CD4-positive, alpha-beta memory T cell (primary cell): ENCODE measurements at regions not wholly inside any gene's neighbourhood (a gene's known extent, or its start where the extent isn't known, plus 50 kb on each side); places are given as distances from the start of the nearest gene placed in this dataset.
"Not testable (repeated sequence)": the region's sequence is repeated elsewhere in the genome, so short reads cannot be mapped to it uniquely, and the experiment has no call there.

Experiments used
- CTCF ChIA-PET: fragments of 350-600 bp; sonication (Branson Sonifier 250); formaldehyde crosslinking; loops from one replicate; lab custom pipeline; 2021; ENCODE audit warnings: inconsistent platforms; ENCODE audit not compliant: partially characterized antibody; lab: Charles Lee
- POLR2A ChIA-PET: fragments of 350-600 bp; sonication (Branson Sonifier 250); formaldehyde crosslinking; loops from one replicate; lab custom pipeline; 2021; ENCODE audit not compliant: partially characterized antibody; lab: Charles Lee
- DNase-seq, 5 donors: peaks; one replicate each; pipeline versions ENCODE4 v3.0.0 to v3.0.0-alpha.2; 2020 to 2022; ENCODE audit warnings: mixed read lengths in 1 of 5
- H3K27ac ChIP-seq: one replicate; pipeline ENCODE4 v1.7.0; 2013; ENCODE audit warnings: low read depth, low read length
- H3K27me3 ChIP-seq: 2 replicates; pipeline ENCODE4 v1.7.0; 2013; ENCODE audit warnings: mild to moderate bottlenecking, low read length, moderate library complexity; ENCODE audit not compliant: insufficient read depth
- H3K36me3 ChIP-seq: 2 replicates; pipeline ENCODE4 v1.7.0; 2013; ENCODE audit warnings: mild to moderate bottlenecking, low read length, moderate library complexity; ENCODE audit not compliant: insufficient read depth
- H3K4me1 ChIP-seq: 2 replicates; pipeline ENCODE4 v1.7.0; 2013; ENCODE audit warnings: mild to moderate bottlenecking, low read length, moderate library complexity; ENCODE audit not compliant: insufficient read depth
- H3K4me3 ChIP-seq, 2 donors: one replicate each; pipeline ENCODE4 v1.7.0; 2013; ENCODE audit warnings: low read length in 2 of 2, mild to moderate bottlenecking in 1 of 2
- H3K9me3 ChIP-seq, 2 donors: one replicate each; pipeline ENCODE4 v1.7.0; 2013; ENCODE audit warnings: low read length in 2 of 2, control low read depth in 1 of 2; ENCODE audit not compliant: control insufficient read depth in 1 of 2
- H3K27ac Mint-ChIP-seq, 7 donors: one replicate each; pipeline ENCODE4 v1.8.0; 2020 to 2021; ENCODE audit warnings: mixed read lengths in 7 of 7, mild to moderate bottlenecking in 6 of 7, inconsistent platforms in 3 of 7, moderate library complexity in 3 of 7
- H3K27me3 Mint-ChIP-seq, 2 donors: one replicate each; pipeline ENCODE4 v1.8.0; 2020 to 2021; ENCODE audit warnings: mixed read lengths in 2 of 2
- H3K36me3 Mint-ChIP-seq, 2 donors: one replicate each; pipeline ENCODE4 v1.8.0; 2020 to 2021; ENCODE audit warnings: mixed read lengths in 2 of 2, inconsistent platforms in 1 of 2, mild to moderate bottlenecking in 1 of 2
- H3K4me1 Mint-ChIP-seq, 4 donors: one replicate each; pipeline ENCODE4 v1.8.0; 2020 to 2021; ENCODE audit warnings: mixed read lengths in 4 of 4, mild to moderate bottlenecking in 1 of 4
- H3K4me3 Mint-ChIP-seq, 8 donors: one replicate each; pipeline ENCODE4 v1.8.0; 2020 to 2021; ENCODE audit warnings: mixed read lengths in 8 of 8, mild to moderate bottlenecking in 7 of 8, moderate library complexity in 6 of 8, inconsistent platforms in 3 of 8
- H3K9me3 Mint-ChIP-seq, 8 donors: one replicate each; pipeline ENCODE4 v1.8.0; 2020 to 2021; ENCODE audit warnings: mixed read lengths in 8 of 8, mild to moderate bottlenecking in 5 of 8, inconsistent platforms in 3 of 8, moderate library complexity in 1 of 8
- intact Hi-C: fragments of 100-400 bp; cut with micrococcal nuclease; formaldehyde crosslinking; loops from one replicate; pipeline ENCODE4 v1.15.1; 2023

GRCh38 chr13:90838317-90838960, 509.0 kb upstream of the MIR17HG start:
- Mint-ChIP-seq H3K4me1 (no peaks in the 10 kb centered on the region), H3K4me3 (no peak overlapping the region), H3K27ac (no peak overlapping the region), H3K36me3 (no peaks in the 10 kb centered on the region), H3K9me3 (peaks cover 0 to 10% (median 4%) of the 10 kb centered on the region in 8 donors), H3K27me3 (no peaks in the 10 kb centered on the region)
- no peak for DNase-seq
- Histone ChIP-seq H3K36me3 (no peaks in the 10 kb centered on the region), H3K4me1 (no peaks in the 10 kb centered on the region), H3K27ac (no peak overlapping the region), H3K9me3 (no peaks in the 10 kb centered on the region), H3K4me3 (no peak overlapping the region), H3K27me3 (no peaks in the 10 kb centered on the region)
- ChIA-PET CTCF (no interaction called here), POLR2A (no interaction called here)
- intact Hi-C loops: no loop called here

GRCh38 chr13:90839061-90839460, 508.4 kb upstream of the MIR17HG start:
- Mint-ChIP-seq H3K4me1 (no peaks in the 10 kb centered on the region), H3K27ac (no peak overlapping the region), H3K27me3 (no peaks in the 10 kb centered on the region)

GRCh38 chr13:90846936-90847335, 500.6 kb upstream of the MIR17HG start:
- H3K36me3 Mint-ChIP-seq: no peaks in the 10 kb centered on the region
- DNase-seq: no peak
- Histone ChIP-seq H3K9me3 (no peaks in the 10 kb centered on the region), H3K27ac (no peak overlapping the region), H3K4me3 (no peak overlapping the region), H3K27me3 (no peaks in the 10 kb centered on the region), H3K4me1 (no peaks in the 10 kb centered on the region), H3K36me3 (no peaks in the 10 kb centered on the region)
- no peak overlapping the region for H3K4me3 Mint-ChIP-seq
- ChIA-PET POLR2A (no interaction called here), CTCF (no interaction called here)
- intact Hi-C loops: no loop called here
- H3K27me3 Mint-ChIP-seq: no peaks in the 10 kb centered on the region
- H3K4me1 Mint-ChIP-seq: no peaks in the 10 kb centered on the region
- no peak overlapping the region for H3K27ac Mint-ChIP-seq
- H3K9me3 Mint-ChIP-seq: peaks cover 0 to 14% (median 3%) of the 10 kb centered on the region in 8 donors

More at GRCh38 chr13:90839061-90839460, 508.4 kb upstream of the MIR17HG start:
- Histone ChIP-seq H3K27me3 (no peaks in the 10 kb centered on the region), H3K4me3 (no peak overlapping the region), H3K27ac (no peak overlapping the region), H3K36me3 (no peaks in the 10 kb centered on the region), H3K9me3 (no peaks in the 10 kb centered on the region), H3K4me1 (no peaks in the 10 kb centered on the region)
- intact Hi-C loops: no loop called here
- DNase-seq: no peak
- no peaks in the 10 kb centered on the region for H3K36me3 Mint-ChIP-seq
- ChIA-PET POLR2A (no interaction called here), CTCF (no interaction called here)
- H3K9me3 Mint-ChIP-seq: peaks cover 0 to 10% (median 4%) of the 10 kb centered on the region in 8 donors
- no peak overlapping the region for H3K4me3 Mint-ChIP-seq

- H3K36me3 Mint-ChIP-seq, POLR2A ChIA-PET, H3K27me3 Mint-ChIP-seq, H3K27me3 ChIP-seq, H3K27ac Mint-ChIP-seq, H3K4me3 Mint-ChIP-seq, H3K4me3 ChIP-seq, H3K36me3 ChIP-seq, H3K9me3 ChIP-seq, H3K27ac ChIP-seq, H3K4me1 Mint-ChIP-seq, intact Hi-C loops, H3K4me1 ChIP-seq, CTCF ChIA-PET: not testable (repeated sequence)
- peaks cover 0 to 19% (median 3%) of the 10 kb centered on the region in 8 donors for H3K9me3 Mint-ChIP-seq
- DNase-seq: peak in 1 of 5 donors; percentile 29
These were observed 493.8 kb upstream of the MIR17HG start for GRCh38 chr13:90853666-90854065.

GRCh38 chr13:90857921-90858320, 489.6 kb upstream of the MIR17HG start:
- no peak overlapping the region for H3K4me3 ChIP-seq
- Mint-ChIP-seq H3K27me3 (no peaks in the 10 kb centered on the region), H3K9me3 (peaks cover 0 to 4% (median 0%) of the 10 kb centered on the region in 8 donors), H3K36me3 (no peaks in the 10 kb centered on the region), H3K27ac (no peak overlapping the region), H3K4me1 (no peaks in the 10 kb centered on the region), H3K4me3 (no peak overlapping the region)
- no peak overlapping the region for H3K27ac ChIP-seq
- no peaks in the 10 kb centered on the region for H3K9me3 ChIP-seq
- CTCF ChIA-PET: no interaction called here
- intact Hi-C loops: no loop called here
- H3K27me3 ChIP-seq: no peaks in the 10 kb centered on the region
- no peaks in the 10 kb centered on the region for H3K36me3 ChIP-seq
- POLR2A ChIA-PET: no interaction called here
- DNase-seq: no peak
- H3K4me1 ChIP-seq: no peaks in the 10 kb centered on the region

GRCh38 chr13:90866006-90866405, 481.5 kb upstream of the MIR17HG start:
- no peak for DNase-seq
- no peak overlapping the region for H3K4me3 ChIP-seq
- no peaks in the 10 kb centered on the region for H3K27me3 ChIP-seq
- intact Hi-C loops: no loop called here
- no peaks in the 10 kb centered on the region for H3K4me1 ChIP-seq
- ChIA-PET POLR2A (no interaction called here), CTCF (no interaction called here)
- H3K4me1 Mint-ChIP-seq: no peaks in the 10 kb centered on the region
- H3K9me3 ChIP-seq: no peaks in the 10 kb centered on the region
- H3K27ac ChIP-seq: no peak overlapping the region
- H3K4me3 Mint-ChIP-seq: no peak overlapping the region
- no peak overlapping the region for H3K27ac Mint-ChIP-seq
- no peaks in the 10 kb centered on the region for H3K36me3 ChIP-seq
- no peaks in the 10 kb centered on the region for H3K36me3 Mint-ChIP-seq
- no peaks in the 10 kb centered on the region for H3K27me3 Mint-ChIP-seq
- peaks cover 0 to 3% (median 0%) of the 10 kb centered on the region in 8 donors for H3K9me3 Mint-ChIP-seq

- H3K4me3 ChIP-seq: no peak overlapping the region
- no peak for DNase-seq
- Mint-ChIP-seq H3K4me1 (no peaks in the 10 kb centered on the region), H3K9me3 (peaks cover 0 to 6% (median 0%) of the 10 kb centered on the region in 8 donors), H3K4me3 (no peak overlapping the region), H3K27me3 (no peaks in the 10 kb centered on the region), H3K36me3 (no peaks in the 10 kb centered on the region), H3K27ac (no peak overlapping the region)
- no peaks in the 10 kb centered on the region for H3K36me3 ChIP-seq
- POLR2A ChIA-PET: no interaction called here
- H3K27me3 ChIP-seq: no peaks in the 10 kb centered on the region
- CTCF ChIA-PET: no interaction called here
- intact Hi-C loops: no loop called here
- no peaks in the 10 kb centered on the region for H3K9me3 ChIP-seq
- H3K27ac ChIP-seq: no peak overlapping the region
- H3K4me1 ChIP-seq: no peaks in the 10 kb centered on the region
These were observed 480.2 kb upstream of the MIR17HG start for GRCh38 chr13:90867336-90867683.
